ENCODE measurements at regions not wholly inside any gene's neighbourhood (a gene's known extent, or its start where the extent isn't known, plus 50 kb on each side); places are given as distances from the start of the nearest gene placed in this dataset.

- DNase-seq (ENCODE audit: low read depth in 1 of 2, low spot score in 1 of 2), result no peak
Measured at GRCh38 chr5:173718469-173718868, 102.0 kb upstream of the BOD1 start.

GRCh38 chr5:173719731-173720082 is 103.3 kb upstream of the BOD1 start:
- no peak for DNase-seq (ENCODE audit: low read depth in 1 of 2, low spot score in 1 of 2)

- DNase-seq (ENCODE audit: low read depth in 1 of 2, low spot score in 1 of 2), result no peak
Measured at GRCh38 chr5:173720286-173720952, 104.0 kb upstream of the BOD1 start.

DNA sequence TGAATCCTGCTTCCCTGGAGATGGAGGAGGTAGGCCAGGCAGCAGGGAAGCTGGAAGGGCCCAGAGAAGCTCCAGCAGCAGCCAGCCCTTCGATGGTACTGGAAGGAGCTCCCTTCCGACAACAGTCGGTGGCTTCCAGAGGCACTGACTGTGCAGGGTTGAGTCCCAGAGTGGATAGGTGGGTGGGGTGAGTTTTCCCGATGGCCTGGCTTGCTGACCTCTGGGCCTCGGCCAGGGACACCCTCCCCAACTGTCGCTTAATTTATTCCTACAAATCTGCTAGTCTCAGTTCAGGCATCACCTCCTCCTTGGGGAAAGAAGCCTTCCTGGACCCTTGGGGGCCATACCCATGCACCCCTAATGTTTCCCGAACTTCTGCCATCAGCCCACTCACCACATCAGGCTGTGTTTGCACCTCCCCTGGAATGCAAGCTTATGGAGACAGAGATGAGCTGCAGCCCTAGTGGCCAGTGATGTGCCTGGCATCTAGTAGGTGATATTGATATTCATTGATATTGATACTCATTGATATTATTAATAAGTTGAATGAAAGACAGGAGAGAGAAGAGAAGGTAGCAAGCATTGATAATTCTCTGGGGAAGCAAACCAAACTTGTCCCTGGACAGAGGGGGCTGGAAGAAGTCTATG is 104.6 kb upstream of the BOD1 start:
- DNase-seq (ENCODE audit: low read depth in 1 of 2, low spot score in 1 of 2), result no peak

GRCh38 chr5:173721601-173722232 is 105.3 kb upstream of the BOD1 start:
- DNase-seq (ENCODE audit: low read depth in 1 of 2, low spot score in 1 of 2), result no peak

- DNase-seq (ENCODE audit: low read depth in 1 of 2, low spot score in 1 of 2), result no peak
Measured at GRCh38 chr5:173726846-173727557, 110.6 kb upstream of the BOD1 start.

DNA sequence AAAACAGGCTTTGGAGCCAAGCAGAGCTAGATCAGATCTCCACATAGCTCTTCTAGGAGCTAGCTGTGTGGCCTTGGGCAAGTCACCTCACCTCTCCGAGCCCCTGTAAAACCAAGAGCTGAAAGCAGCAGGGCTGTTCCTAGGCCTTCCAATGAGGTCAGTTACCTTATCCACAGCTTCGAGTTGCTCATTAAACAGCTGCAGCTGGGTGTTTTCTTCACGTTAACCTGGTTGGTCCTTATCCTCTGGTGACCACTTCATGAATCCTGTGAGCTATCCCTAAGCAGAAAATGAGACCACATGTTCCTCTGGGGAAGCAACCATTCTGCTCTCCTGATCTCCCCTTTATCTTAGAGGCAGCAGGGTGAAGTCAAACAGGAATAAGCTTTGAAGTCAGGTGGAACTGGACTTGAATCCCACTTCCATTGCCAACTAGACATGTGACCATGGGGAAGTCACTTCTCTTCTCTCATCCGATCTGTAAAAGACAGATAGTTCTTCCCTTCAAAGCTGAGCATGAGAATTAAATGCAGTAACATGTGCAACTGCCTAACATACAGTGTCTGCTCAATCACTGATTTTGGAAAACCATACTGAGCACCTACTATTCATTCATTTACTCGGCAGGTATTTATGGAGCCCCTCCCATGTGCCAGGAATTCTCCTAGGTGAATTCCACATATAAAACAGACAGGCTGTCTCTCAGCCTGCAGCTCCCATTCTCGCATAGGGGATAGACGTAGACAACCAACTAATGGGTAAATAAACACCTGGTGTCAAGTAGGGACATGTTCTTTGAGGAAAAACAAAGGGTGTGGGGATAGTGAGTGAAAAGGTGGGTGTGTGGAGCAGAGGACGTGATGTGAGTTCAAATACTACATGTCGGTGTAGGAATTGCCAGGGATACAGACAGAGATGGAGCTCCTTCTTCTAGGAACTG is 111.7 kb upstream of the BOD1 start:
- no peak for DNase-seq (ENCODE audit: low read depth in 1 of 2, low spot score in 1 of 2)

DNA sequence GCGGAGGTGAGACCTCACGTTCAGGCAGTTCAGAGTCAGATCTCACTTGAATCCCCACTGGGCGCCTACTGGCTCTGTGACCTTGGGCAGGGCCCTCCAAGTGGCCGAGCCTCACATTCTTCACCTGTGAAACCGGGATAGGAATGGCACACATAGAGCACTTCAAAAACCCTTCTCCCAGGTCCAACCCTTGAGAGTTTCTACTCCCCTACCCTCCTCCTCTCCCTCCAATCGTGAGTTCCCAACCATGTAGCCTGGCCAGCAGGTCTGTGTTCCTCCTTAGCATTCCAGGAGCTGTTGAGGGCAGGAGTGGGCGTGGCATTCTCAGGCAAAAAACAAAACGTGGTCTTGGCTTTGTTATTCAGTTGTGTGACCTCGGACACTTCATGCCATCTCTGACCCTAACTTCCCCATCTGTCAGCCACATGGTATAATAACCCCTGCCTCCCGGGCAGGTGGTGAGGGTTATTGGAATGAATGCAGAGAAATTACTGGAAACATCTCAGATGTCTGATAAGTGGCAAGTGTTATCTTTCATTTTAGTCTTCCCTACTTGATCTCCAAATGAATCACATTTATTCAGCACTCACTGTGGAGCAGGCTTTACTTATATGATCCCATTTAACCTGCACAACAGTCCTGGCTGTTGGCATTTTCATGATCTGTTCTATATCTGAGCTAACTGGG is 112.8 kb upstream of the BOD1 start:
- DNase-seq (ENCODE audit: low read depth in 1 of 2, low spot score in 1 of 2), result no peak

- no peak for DNase-seq (ENCODE audit: low read depth in 1 of 2, low spot score in 1 of 2)
Measured at GRCh38 chr5:173730632-173731298, 114.3 kb upstream of the BOD1 start.

DNA sequence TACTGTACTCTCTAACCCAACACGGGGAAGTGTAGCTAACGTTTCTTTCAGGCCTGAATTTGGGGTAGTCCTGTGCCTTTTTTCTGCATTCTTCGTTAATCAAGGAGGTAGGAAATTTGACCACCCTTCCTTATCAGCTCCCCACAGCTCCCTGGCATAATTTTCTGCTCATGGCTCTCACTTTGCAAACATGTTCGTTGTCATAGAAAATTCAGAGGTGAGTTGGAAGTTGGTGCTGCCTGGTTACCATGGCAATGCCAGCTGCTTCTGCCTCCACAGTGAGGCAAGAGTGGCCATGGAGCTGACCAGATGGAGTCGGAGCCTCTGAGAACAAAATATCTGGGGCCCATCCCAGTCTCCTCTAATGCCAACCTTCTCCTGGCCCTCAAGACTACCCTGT is 116.6 kb upstream of the BOD1 start:
- no peak for DNase-seq (ENCODE audit: low read depth in 1 of 2, low spot score in 1 of 2)

DNA sequence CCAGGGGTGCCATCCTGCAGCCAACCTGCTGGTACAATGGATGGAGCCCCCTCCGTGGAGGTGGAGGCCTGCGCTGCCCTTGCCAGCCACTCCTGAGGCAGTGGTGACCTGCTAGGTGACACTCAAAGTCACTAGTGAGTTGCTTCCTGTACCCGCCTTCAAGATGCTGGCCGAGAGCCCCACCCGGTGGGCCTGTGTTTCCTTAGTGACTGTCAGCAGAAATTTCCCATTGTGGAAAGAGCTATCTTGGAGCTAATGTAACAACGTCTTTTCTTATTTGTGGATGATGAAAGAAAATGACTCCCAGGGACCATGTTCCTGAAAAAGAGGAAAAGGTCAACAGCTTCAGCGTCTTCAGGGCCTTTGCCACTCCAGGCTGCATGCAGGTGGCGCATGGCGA is 117.0 kb upstream of the BOD1 start:
- no peak for DNase-seq (ENCODE audit: low read depth in 1 of 2, low spot score in 1 of 2)

GRCh38 chr5:173733831-173734501 is 117.5 kb upstream of the BOD1 start:
- DNase-seq (ENCODE audit: low read depth in 1 of 2, low spot score in 1 of 2), result no peak

- DNase-seq (ENCODE audit: low read depth in 1 of 2, low spot score in 1 of 2), result no peak
Measured at GRCh38 chr5:173734716-173735115, 118.3 kb upstream of the BOD1 start.

- no peak for DNase-seq (ENCODE audit: low read depth in 1 of 2, low spot score in 1 of 2)
Measured at GRCh38 chr5:173735184-173735583, 118.7 kb upstream of the BOD1 start.

- no peak for DNase-seq (ENCODE audit: low read depth in 1 of 2, low spot score in 1 of 2)
Measured at GRCh38 chr5:173735691-173736090, 119.2 kb upstream of the BOD1 start.

GRCh38 chr5:173736374-173736773 is 119.9 kb upstream of the BOD1 start:
- no peak for DNase-seq (ENCODE audit: low read depth in 1 of 2, low spot score in 1 of 2)

- DNase-seq (ENCODE audit: low read depth in 1 of 2, low spot score in 1 of 2), result no peak
Measured at GRCh38 chr5:173736923-173737412, 120.5 kb upstream of the BOD1 start.

DNA sequence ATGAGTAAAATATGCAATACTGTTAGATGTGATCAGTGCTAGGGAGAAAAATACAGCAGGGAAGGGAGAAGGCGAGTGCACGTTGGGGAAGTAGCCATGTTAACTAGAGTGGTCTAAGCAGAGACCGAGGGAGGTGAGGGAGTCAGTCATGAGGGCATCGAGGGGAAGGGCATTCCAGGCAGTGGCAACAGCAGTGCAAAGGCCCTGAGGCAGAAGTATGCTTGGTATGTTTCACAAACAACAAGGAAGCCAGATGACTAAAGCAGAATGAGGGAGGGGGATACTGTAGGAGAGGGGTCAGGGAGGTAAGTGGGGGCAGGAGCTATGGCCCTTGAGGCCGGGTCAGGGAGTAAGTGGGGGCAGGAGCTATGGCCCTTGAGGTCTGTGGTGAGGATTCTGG is 123.3 kb upstream of the BOD1 start:
- no peak for DNase-seq (ENCODE audit: low read depth in 1 of 2, low spot score in 1 of 2)

- DNase-seq (ENCODE audit: low read depth in 1 of 2, low spot score in 1 of 2), result no peak
Measured at GRCh38 chr5:173740400-173740799, 124.0 kb upstream of the BOD1 start.
